ENCODE measurements at regions not wholly inside any gene's neighbourhood (a gene's known extent, or its start where the extent isn't known, plus 50 kb on each side); places are given as distances from the start of the nearest gene placed in this dataset.

- no peak for TF ChIP-seq ZBTB11 (CRISPR knock-in tag; IDR thresholded peaks at IDR 0.05)
These were observed 62.4 kb upstream of the DAZL start (continued) for GRCh38 chr3:16667633-16668032.

- SMC1A ChIA-PET (ENCODE audit: uncharacterized antibody, unreplicated experiment) = no interaction called here
- no peak for ATAC-seq
- Histone ChIP-seq H3K27ac (ENCODE audit: control insufficient read depth, insufficient read depth) (no peak overlapping the region), H3K79me2 (ENCODE audit: control insufficient read depth, insufficient read depth, low read length) (no peaks in the 10 kb centered on the region), H3K9ac (ENCODE audit: control insufficient read depth, insufficient read depth, low read length) (no peak overlapping the region), H4K20me1 (ENCODE audit: control insufficient read depth, insufficient read depth) (no peaks in the 10 kb centered on the region), H3K4me3 (no peak overlapping the region), H3K27me3 (replicated peaks in 1 of 2; ENCODE audit: control insufficient read depth in 2 of 2, insufficient read depth in 2 of 2, low read length in 1 of 2) (no peaks in the 10 kb centered on the region), H2AFZ (ENCODE audit: control insufficient read depth, low read depth, low read length) (no peak overlapping the region), H3K4me2 (ENCODE audit: control insufficient read depth, insufficient read depth) (no peak overlapping the region), H3K4me1 (ENCODE audit: control insufficient read depth, insufficient read depth, low read length) (no peaks in the 10 kb centered on the region), H3K9me3 (replicated peaks; ENCODE audit: control insufficient read depth, insufficient read depth, low read length) (no peaks in the 10 kb centered on the region), H3K36me3 (ENCODE audit: control insufficient read depth in 2 of 2, insufficient read depth in 2 of 2, low read length in 1 of 2) (no peaks in the 10 kb centered on the region)
- RAD21 ChIA-PET (ENCODE audit: unreplicated experiment) = no interaction called here
- FAIRE-seq = no peak
- CTCF ChIA-PET = interaction anchor here (0.6 kb wide), 1 partner anchor 544 kb away, joined by 3 read pairs; no protein-coding TSS in a partner anchor
- BruUV-seq (replicated peaks) = no TSS peak
- POLR2A ChIA-PET = no interaction called here
- in situ Hi-C loops (cut with MboI) = no loop called here
- DNase-seq (ENCODE audit: low read depth, low spot score) = no peak
- 47% methylated on average over 5 of the region's 5 CpGs for WGBS (ENCODE audit: insufficient coverage, insufficient replicate concordance, low lambda C conversion rate, missing lambda C conversion rate)
- intact Hi-C loops (cut with micrococcal nuclease; ENCODE audit: unreplicated experiment) = no loop called here
- TF ChIP-seq MEF2A (IDR thresholded peaks at IDR 0.05; ENCODE audit: insufficient read depth, low read depth, low read length) = no peak
- no peak for TF ChIP-seq STAT1 (conservative IDR thresholded peaks at IDR 0.05)
- no peak for TF ChIP-seq ZSCAN29 (IDR thresholded peaks at IDR 0.05)
- TF ChIP-seq, protein P1, sequence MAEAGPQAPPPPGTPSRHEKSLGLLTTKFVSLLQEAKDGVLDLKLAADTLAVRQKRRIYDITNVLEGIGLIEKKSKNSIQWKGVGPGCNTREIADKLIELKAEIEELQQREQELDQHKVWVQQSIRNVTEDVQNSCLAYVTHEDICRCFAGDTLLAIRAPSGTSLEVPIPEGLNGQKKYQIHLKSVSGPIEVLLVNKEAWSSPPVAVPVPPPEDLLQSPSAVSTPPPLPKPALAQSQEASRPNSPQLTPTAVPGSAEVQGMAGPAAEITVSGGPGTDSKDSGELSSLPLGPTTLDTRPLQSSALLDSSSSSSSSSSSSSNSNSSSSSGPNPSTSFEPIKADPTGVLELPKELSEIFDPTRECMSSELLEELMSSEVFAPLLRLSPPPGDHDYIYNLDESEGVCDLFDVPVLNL (IDR thresholded peaks at IDR 0.05; ENCODE audit: low read depth, low read length) = no peak
- TF ChIP-seq RCOR1 (conservative IDR thresholded peaks at IDR 0.05; ENCODE audit: low read depth, low read length) = no peak
- no peak for TF ChIP-seq IRF3 (IDR thresholded peaks at IDR 0.05)
- TF ChIP-seq, protein P2, sequence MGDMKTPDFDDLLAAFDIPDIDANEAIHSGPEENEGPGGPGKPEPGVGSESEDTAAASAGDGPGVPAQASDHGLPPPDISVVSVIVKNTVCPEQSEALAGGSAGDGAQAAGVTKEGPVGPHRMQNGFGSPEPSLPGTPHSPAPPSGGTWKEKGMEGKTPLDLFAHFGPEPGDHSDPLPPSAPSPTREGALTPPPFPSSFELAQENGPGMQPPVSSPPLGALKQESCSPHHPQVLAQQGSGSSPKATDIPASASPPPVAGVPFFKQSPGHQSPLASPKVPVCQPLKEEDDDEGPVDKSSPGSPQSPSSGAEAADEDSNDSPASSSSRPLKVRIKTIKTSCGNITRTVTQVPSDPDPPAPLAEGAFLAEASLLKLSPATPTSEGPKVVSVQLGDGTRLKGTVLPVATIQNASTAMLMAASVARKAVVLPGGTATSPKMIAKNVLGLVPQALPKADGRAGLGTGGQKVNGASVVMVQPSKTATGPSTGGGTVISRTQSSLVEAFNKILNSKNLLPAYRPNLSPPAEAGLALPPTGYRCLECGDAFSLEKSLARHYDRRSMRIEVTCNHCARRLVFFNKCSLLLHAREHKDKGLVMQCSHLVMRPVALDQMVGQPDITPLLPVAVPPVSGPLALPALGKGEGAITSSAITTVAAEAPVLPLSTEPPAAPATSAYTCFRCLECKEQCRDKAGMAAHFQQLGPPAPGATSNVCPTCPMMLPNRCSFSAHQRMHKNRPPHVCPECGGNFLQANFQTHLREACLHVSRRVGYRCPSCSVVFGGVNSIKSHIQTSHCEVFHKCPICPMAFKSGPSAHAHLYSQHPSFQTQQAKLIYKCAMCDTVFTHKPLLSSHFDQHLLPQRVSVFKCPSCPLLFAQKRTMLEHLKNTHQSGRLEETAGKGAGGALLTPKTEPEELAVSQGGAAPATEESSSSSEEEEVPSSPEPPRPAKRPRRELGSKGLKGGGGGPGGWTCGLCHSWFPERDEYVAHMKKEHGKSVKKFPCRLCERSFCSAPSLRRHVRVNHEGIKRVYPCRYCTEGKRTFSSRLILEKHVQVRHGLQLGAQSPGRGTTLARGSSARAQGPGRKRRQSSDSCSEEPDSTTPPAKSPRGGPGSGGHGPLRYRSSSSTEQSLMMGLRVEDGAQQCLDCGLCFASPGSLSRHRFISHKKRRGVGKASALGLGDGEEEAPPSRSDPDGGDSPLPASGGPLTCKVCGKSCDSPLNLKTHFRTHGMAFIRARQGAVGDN (IDR thresholded peaks at IDR 0.05) = no peak
- no peak for TF ChIP-seq RBBP5 (conservative IDR thresholded peaks at IDR 0.05)
These were observed 63.7 kb upstream of the DAZL start for GRCh38 chr3:16668776-16669545.
